Caco-2 (cell line): ENCODE measurements at regions not wholly inside any gene's neighbourhood (a gene's known extent, or its start where the extent isn't known, plus 50 kb on each side); places are given as distances from the start of the nearest gene placed in this dataset.

Experiments used
- BruUV-seq: library from RNA; stranded (reverse); fragments of 400-500 nt; replicated peaks from 2 replicates; lab custom pipeline; 2021; lab: Mats Ljungman, UMichigan
- CTCF ChIA-PET: fragments of 300-600 bp; sonication (Branson Sonifier 250); formaldehyde crosslinking; loops from one replicate; lab custom pipeline; 2022; ENCODE audit warnings: antibody characterized with exemption; lab: Charles Lee
- POLR2A ChIA-PET: fragments of 300-600 bp; sonication (Branson Sonifier 250); formaldehyde crosslinking; loops from one replicate; lab custom pipeline; 2022; ENCODE audit warnings: antibody characterized with exemption; lab: Charles Lee
- DNase-seq, 2 experiments: peaks; one replicate each; pipeline versions ENCODE4 v3.0.0 to v3.0.0-alpha.2; 2020 to 2022
- H3K27me3 ChIP-seq: replicated peaks from 2 replicates; pipeline ENCODE4 v1.6.0; 2011; ENCODE audit warnings: low read length; ENCODE audit not compliant: control insufficient read depth, insufficient read depth
- H3K36me3 ChIP-seq: 2 replicates; pipeline ENCODE4 v1.5.1; 2011; ENCODE audit warnings: low read length; ENCODE audit not compliant: control insufficient read depth, insufficient read depth
- H3K4me1 ChIP-seq: fragments of 250-450 bp; sonication (Bioruptor Pico); 2 replicates; pipeline ENCODE4 v1.5.1; 2020; ENCODE audit warnings: mild to moderate bottlenecking
- H3K4me3 ChIP-seq: 2 replicates; pipeline ENCODE4 v1.5.1; 2011; ENCODE audit warnings: low read depth, mild to moderate bottlenecking, control low read depth, low read length
- H3K9me3 ChIP-seq: fragments of 250-450 bp; sonication (Bioruptor Pico); 2 replicates; pipeline ENCODE4 v1.5.1; 2020; ENCODE audit warnings: mild to moderate bottlenecking, moderate library complexity
- H3K27ac Mint-ChIP-seq: one replicate; pipeline ENCODE4 v1.8.0; 2022; ENCODE audit warnings: mixed read lengths; ENCODE audit not compliant: unreplicated experiment
- H3K27me3 Mint-ChIP-seq: one replicate; pipeline ENCODE4 v1.8.0; 2022; ENCODE audit warnings: mixed read lengths; ENCODE audit not compliant: insufficient read depth, unreplicated experiment
- H3K36me3 Mint-ChIP-seq: one replicate; pipeline ENCODE4 v1.8.0; 2022; ENCODE audit warnings: mild to moderate bottlenecking, mixed read lengths; ENCODE audit not compliant: insufficient read depth, unreplicated experiment
- H3K4me1 Mint-ChIP-seq: one replicate; pipeline ENCODE4 v1.8.0; 2022; ENCODE audit warnings: low read depth, mixed read lengths; ENCODE audit not compliant: unreplicated experiment
- H3K4me3 Mint-ChIP-seq: one replicate; pipeline ENCODE4 v1.8.0; 2022; ENCODE audit warnings: mild to moderate bottlenecking, moderate library complexity, mixed read lengths; ENCODE audit not compliant: unreplicated experiment
- H3K9me3 Mint-ChIP-seq: one replicate; pipeline ENCODE4 v1.8.0; 2022; ENCODE audit warnings: mixed read lengths; ENCODE audit not compliant: unreplicated experiment
- intact Hi-C: fragments of 100-400 bp; cut with micrococcal nuclease; formaldehyde crosslinking; loops from one replicate; pipeline ENCODE4 v1.10.0; 2022; ENCODE audit not compliant: unreplicated experiment
- TF ChIP-seq, protein P1 (sequence below), 2 experiments: fragments of 200-600 bp in 1 of 2; IDR thresholded peaks; 1 replicate in 1 of 2; 2 replicates in 1 of 2; pipeline versions ENCODE4 v1.5.1 to v1.8.0; 2011 to 2022; ENCODE audit warnings: antibody characterized with exemption in 1 of 2, control low read depth in 1 of 2, inconsistent platforms in 1 of 2, low read depth in 1 of 2, low read length in 1 of 2, mild to moderate bottlenecking in 1 of 2, moderate library complexity in 1 of 2; ENCODE audit not compliant: insufficient read depth in 1 of 2, severe bottlenecking in 1 of 2, unreplicated experiment in 1 of 2

DNA sequence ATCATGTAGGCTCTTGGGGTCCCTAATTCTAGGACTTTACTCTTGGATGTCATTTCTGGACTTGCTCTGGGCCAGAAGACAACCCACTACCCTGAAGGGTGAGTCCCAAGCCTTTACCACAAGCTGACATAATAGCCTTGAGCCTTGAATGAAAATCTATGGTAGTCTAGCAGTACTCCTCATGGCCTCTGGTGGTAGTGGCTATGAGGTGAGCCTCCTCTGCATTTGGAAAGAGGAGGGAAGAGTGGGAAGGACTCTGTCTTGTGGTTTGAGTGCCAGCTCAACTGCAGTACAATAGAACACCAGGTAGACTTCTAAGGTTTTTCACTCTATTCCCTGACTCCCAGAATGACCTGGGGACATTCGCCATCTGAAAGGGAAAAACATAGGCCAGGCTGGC is 96.5 kb downstream of the DCAF12L1 start:
- H3K9me3 ChIP-seq: no peaks in the 10 kb centered on the region
- H3K27ac Mint-ChIP-seq: no peak overlapping the region
- no TSS peak for BruUV-seq
- intact Hi-C loops: no loop called here
- H3K4me1 ChIP-seq: no peaks in the 10 kb centered on the region
- no peak for DNase-seq
- H3K36me3 Mint-ChIP-seq: no peaks in the 10 kb centered on the region
- TF ChIP-seq, protein P1, sequence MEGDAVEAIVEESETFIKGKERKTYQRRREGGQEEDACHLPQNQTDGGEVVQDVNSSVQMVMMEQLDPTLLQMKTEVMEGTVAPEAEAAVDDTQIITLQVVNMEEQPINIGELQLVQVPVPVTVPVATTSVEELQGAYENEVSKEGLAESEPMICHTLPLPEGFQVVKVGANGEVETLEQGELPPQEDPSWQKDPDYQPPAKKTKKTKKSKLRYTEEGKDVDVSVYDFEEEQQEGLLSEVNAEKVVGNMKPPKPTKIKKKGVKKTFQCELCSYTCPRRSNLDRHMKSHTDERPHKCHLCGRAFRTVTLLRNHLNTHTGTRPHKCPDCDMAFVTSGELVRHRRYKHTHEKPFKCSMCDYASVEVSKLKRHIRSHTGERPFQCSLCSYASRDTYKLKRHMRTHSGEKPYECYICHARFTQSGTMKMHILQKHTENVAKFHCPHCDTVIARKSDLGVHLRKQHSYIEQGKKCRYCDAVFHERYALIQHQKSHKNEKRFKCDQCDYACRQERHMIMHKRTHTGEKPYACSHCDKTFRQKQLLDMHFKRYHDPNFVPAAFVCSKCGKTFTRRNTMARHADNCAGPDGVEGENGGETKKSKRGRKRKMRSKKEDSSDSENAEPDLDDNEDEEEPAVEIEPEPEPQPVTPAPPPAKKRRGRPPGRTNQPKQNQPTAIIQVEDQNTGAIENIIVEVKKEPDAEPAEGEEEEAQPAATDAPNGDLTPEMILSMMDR (IDR thresholded peaks at IDR 0.05; ENCODE audit: insufficient read depth in 1 of 2, low read depth in 1 of 2, low read length in 1 of 2, severe bottlenecking in 1 of 2, unreplicated experiment in 1 of 2): no peak
- no peaks in the 10 kb centered on the region for H3K36me3 ChIP-seq
- CTCF ChIA-PET: no interaction called here
- H3K4me3 Mint-ChIP-seq: no peak overlapping the region
- no peak overlapping the region for H3K4me3 ChIP-seq
- H3K9me3 Mint-ChIP-seq: no peaks in the 10 kb centered on the region
- no peaks in the 10 kb centered on the region for H3K27me3 ChIP-seq
- H3K27me3 Mint-ChIP-seq: no peaks in the 10 kb centered on the region
- H3K4me1 Mint-ChIP-seq: no peaks in the 10 kb centered on the region
- POLR2A ChIA-PET: no interaction called here

GRCh38 chrX:126448681-126449080 is 103.9 kb downstream of the DCAF12L1 start:
- Mint-ChIP-seq H3K27ac (no peak overlapping the region), H3K4me3 (no peak overlapping the region), H3K27me3 (no peaks in the 10 kb centered on the region), H3K36me3 (no peaks in the 10 kb centered on the region), H3K9me3 (peaks cover 10% of the 10 kb centered on the region), H3K4me1 (no peaks in the 10 kb centered on the region)
- H3K4me1 ChIP-seq: no peaks in the 10 kb centered on the region
- H3K9me3 ChIP-seq: no peaks in the 10 kb centered on the region
- ChIA-PET POLR2A (no interaction called here), CTCF (no interaction called here)
- intact Hi-C loops: no loop called here
- TF ChIP-seq, protein P1 (IDR thresholded peaks at IDR 0.05; ENCODE audit: insufficient read depth in 1 of 2, low read depth in 1 of 2, low read length in 1 of 2, severe bottlenecking in 1 of 2, unreplicated experiment in 1 of 2): no peak
- no peaks in the 10 kb centered on the region for H3K36me3 ChIP-seq
- BruUV-seq: no TSS peak
- no peak overlapping the region for H3K4me3 ChIP-seq
- no peak for DNase-seq
- H3K27me3 ChIP-seq: no peaks in the 10 kb centered on the region
